ENCODE measurements at regions not wholly inside any gene's neighbourhood (a gene's known extent, or its start where the extent isn't known, plus 50 kb on each side); places are given as distances from the start of the nearest gene placed in this dataset.

- Histone ChIP-seq H3K4me1 (peaks cover 0 to 25% (median 11%) of the 10 kb centered on the region in 12 donors), H3K4me3 (no peak overlapping the region), H3K27me3 (no peaks in the 10 kb centered on the region), H3K36me3 (no peaks in the 10 kb centered on the region), H3K27ac (no peak overlapping the region), H3K9me3 (peaks cover 0 to 10% (median 1%) of the 10 kb centered on the region in 12 donors)
- ATAC-seq (peak in 3 of 4 donors; percentile 20 to 36 (median 34)), DNase-seq (no peak)
- 27 to 43% (median 34%) methylated on average over 1 of the region's 1 CpG for WGBS, 4 donors
- TF ChIP-seq CTCF (IDR thresholded peaks at IDR 0.05) (no peak), POLR2A (IDR thresholded peaks at IDR 0.05) (no peak)
- intact Hi-C loops (cut with DNase I) = no loop called here
Observed at GRCh38 chr12:46573347-46573658, 200.7 kb upstream of the SLC38A2 start.

DNA sequence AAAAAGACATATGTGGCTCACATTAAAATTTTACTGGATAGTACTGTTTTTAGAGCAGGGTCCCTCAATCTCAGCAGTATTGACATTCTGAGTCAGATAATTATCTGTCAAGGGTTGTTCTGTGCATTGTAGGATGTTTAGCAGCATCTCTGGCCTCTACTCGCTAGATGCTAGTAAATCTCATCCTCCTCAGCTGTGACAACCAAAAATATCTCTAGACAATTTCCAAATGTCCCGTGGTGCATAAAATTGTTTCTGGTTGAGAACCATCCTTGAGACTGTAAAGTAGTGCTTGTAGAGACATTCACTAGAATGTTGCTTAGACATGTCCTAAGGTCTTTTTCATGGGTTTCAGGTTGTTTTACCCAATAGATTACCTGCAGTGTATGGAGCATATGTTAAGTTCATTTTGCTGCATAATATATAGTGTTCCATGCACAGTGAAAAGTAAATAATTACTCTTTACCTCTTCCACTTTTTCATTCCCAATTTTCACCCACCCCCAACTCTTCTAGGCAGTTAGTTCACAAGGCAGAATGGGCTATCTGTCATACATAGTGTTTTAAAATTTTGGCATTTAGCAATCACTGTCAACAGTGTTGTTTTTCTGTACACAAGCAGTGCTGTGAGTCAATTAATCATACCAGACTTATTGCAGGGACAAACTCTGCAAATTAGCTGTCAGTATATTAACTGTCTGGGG, 200.2 kb upstream of the SLC38A2 start:
- 44 to 66% (median 55%) methylated on average over 2 of the region's 2 CpGs for WGBS, 4 donors
- peaks cover 0 to 15% (median 6%) of the 10 kb centered on the region in 12 donors for H3K9me3 ChIP-seq
- no peaks in the 10 kb centered on the region for H3K36me3 ChIP-seq
- ATAC-seq (no peak), DNase-seq (no peak)
- peaks cover 0 to 25% (median 11%) of the 10 kb centered on the region in 12 donors for H3K4me1 ChIP-seq
- intact Hi-C loops (cut with DNase I) = no loop called here
- no peaks in the 10 kb centered on the region for H3K27me3 ChIP-seq
- TF ChIP-seq POLR2A (IDR thresholded peaks at IDR 0.05) = no peak
- TF ChIP-seq CTCF (IDR thresholded peaks at IDR 0.05) = no peak
- H3K27ac ChIP-seq = no peak overlapping the region
- no peak overlapping the region for H3K4me3 ChIP-seq

DNA sequence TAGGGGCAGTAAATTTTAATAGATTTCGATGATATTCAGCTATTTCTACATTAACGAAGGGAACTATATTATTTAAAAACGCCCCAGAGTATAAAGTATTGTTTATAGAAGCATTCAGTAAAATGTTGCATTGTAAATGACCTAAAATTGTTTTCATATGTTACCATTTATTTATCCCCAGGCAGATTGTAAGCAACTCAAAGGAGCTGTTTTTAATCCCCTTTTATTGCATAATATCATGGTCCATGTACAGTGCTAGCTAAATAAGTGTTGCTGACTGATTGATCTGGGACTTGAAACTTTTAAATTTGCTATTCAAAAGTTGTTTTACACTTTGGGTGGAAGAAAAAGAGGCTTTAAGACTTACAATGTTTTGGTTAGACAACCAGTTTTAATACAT, 199.0 kb upstream of the SLC38A2 start:
- intact Hi-C loops (cut with DNase I) = no loop called here
- peaks cover 0 to 26% (median 16%) of the 10 kb centered on the region in 12 donors for H3K9me3 ChIP-seq
- H3K27me3 ChIP-seq = no peaks in the 10 kb centered on the region
- TF ChIP-seq POLR2A (IDR thresholded peaks at IDR 0.05) (no peak), CTCF (IDR thresholded peaks at IDR 0.05) (no peak)
- WGBS, 4 donors = 94 to 96% (median 95%) methylated on average over 3 of the region's 3 CpGs
- H3K4me1 ChIP-seq = peaks cover 0 to 25% (median 11%) of the 10 kb centered on the region in 12 donors
- H3K36me3 ChIP-seq = no peaks in the 10 kb centered on the region
- no peak for DNase-seq
- no peak overlapping the region for H3K4me3 ChIP-seq
- no peak for ATAC-seq
- H3K27ac ChIP-seq = no peak overlapping the region

DNA sequence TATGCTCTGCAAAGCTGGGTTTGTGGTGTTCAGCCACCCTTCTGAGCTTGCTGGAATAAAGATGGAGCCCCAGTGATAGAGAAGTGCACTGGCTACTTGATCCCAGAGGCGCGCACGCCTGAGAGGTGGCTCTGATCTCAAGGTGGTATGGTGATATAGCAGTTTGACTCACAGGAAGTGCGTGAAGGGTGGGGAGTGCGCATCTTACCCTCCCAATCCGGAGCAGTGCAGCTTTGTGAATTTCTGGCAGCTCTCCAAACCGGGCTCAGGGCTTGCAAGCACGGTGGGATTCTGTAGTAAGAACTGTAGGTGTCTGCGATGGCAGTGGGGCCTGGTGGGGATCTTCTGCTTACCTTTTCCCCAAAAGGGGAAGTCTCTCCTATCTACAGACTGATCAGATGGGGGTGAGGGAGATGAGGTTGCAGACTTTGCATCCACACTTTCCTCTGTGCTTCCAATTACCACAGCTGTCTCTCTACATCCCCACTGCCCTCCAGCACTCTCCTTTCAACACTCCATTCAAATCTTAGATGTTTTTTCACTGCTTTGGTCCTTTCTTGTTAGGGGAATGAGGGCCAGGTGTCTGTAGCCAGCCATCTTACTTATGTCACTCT, 197.4 kb upstream of the SLC38A2 start:
- H3K27me3 ChIP-seq = no peaks in the 10 kb centered on the region
- H3K4me3 ChIP-seq = no peak overlapping the region
- intact Hi-C loops (cut with DNase I) = no loop called here
- WGBS, 4 donors = 86 to 93% (median 89%) methylated on average over 7 to 9 of the region's 9 CpGs
- ATAC-seq = no peak
- no peak for TF ChIP-seq CTCF (IDR thresholded peaks at IDR 0.05)
- no peak for TF ChIP-seq POLR2A (IDR thresholded peaks at IDR 0.05)
- DNase-seq = no peak
- no peak overlapping the region for H3K27ac ChIP-seq
- H3K36me3 ChIP-seq = no peaks in the 10 kb centered on the region
- H3K4me1 ChIP-seq = peaks cover 0 to 23% (median 10%) of the 10 kb centered on the region in 12 donors
- H3K9me3 ChIP-seq = peaks cover 0 to 43% (median 19%) of the 10 kb centered on the region in 12 donors

Data from heart left ventricle (tissue), 16 donors.